ENCODE measurements at regions not wholly inside any gene's neighbourhood (a gene's known extent, or its start where the extent isn't known, plus 50 kb on each side); places are given as distances from the start of the nearest gene placed in this dataset.

GRCh38 chr13:74647211-74647610 lies 513.0 kb upstream of the KLF12 start:
- Mint-ChIP-seq H3K36me3 (no peaks in the 10 kb centered on the region), H3K9me3 (no peaks in the 10 kb centered on the region), H3K27ac (no peak overlapping the region), H3K4me1 (peaks cover 11% of the 10 kb centered on the region), H3K4me3 (no peak overlapping the region), H3K27me3 (ENCODE audit: low read depth) (no peaks in the 10 kb centered on the region)
- DNase-seq (ENCODE audit: low spot score in 2 of 2, unreplicated experiment in 2 of 2): no peak
- TF ChIP-seq CTCF (IDR thresholded peaks at IDR 0.05; ENCODE audit: unreplicated experiment): no peak

GRCh38 chr13:74646091-74646490 lies 511.9 kb upstream of the KLF12 start:
- Mint-ChIP-seq H3K27ac (no peak overlapping the region), H3K4me1 (peaks cover 6% of the 10 kb centered on the region), H3K4me3 (no peak overlapping the region), H3K27me3 (ENCODE audit: low read depth) (no peaks in the 10 kb centered on the region), H3K36me3 (no peaks in the 10 kb centered on the region), H3K9me3 (no peaks in the 10 kb centered on the region)
- DNase-seq (ENCODE audit: low spot score in 2 of 2, unreplicated experiment in 2 of 2): no peak
- no peak for TF ChIP-seq CTCF (IDR thresholded peaks at IDR 0.05; ENCODE audit: unreplicated experiment)

- Mint-ChIP-seq H3K4me1 (peaks cover under 1% of the 10 kb centered on the region), H3K27ac (no peak overlapping the region), H3K9me3 (no peaks in the 10 kb centered on the region), H3K4me3 (no peak overlapping the region), H3K27me3 (ENCODE audit: low read depth) (no peaks in the 10 kb centered on the region), H3K36me3 (no peaks in the 10 kb centered on the region)
- TF ChIP-seq CTCF (IDR thresholded peaks at IDR 0.05; ENCODE audit: unreplicated experiment): no peak
- DNase-seq (ENCODE audit: low spot score in 2 of 2, unreplicated experiment in 2 of 2): no peak
Observed at GRCh38 chr13:74645586-74645985, 511.4 kb upstream of the KLF12 start.

GRCh38 chr13:74644229-74644628 lies 510.0 kb upstream of the KLF12 start:
- no peak for TF ChIP-seq CTCF (IDR thresholded peaks at IDR 0.05; ENCODE audit: unreplicated experiment)
- Mint-ChIP-seq H3K4me1 (no peaks in the 10 kb centered on the region), H3K4me3 (no peak overlapping the region), H3K9me3 (no peaks in the 10 kb centered on the region), H3K27ac (no peak overlapping the region), H3K36me3 (no peaks in the 10 kb centered on the region), H3K27me3 (ENCODE audit: low read depth) (no peaks in the 10 kb centered on the region)
- DNase-seq (ENCODE audit: low spot score in 2 of 2, unreplicated experiment in 2 of 2): no peak

- H3K4me3 Mint-ChIP-seq: no peak overlapping the region
- no peak overlapping the region for H3K27ac Mint-ChIP-seq
- no peaks in the 10 kb centered on the region for H3K36me3 Mint-ChIP-seq
- DNase-seq (ENCODE audit: low spot score in 2 of 2, unreplicated experiment in 2 of 2): no peak
- no peak for TF ChIP-seq CTCF (IDR thresholded peaks at IDR 0.05; ENCODE audit: unreplicated experiment)
- no peaks in the 10 kb centered on the region for H3K27me3 Mint-ChIP-seq (ENCODE audit: low read depth)
- H3K9me3 Mint-ChIP-seq: no peaks in the 10 kb centered on the region
- H3K4me1 Mint-ChIP-seq: no peaks in the 10 kb centered on the region
Observed at GRCh38 chr13:74641586-74641985, 507.4 kb upstream of the KLF12 start.

GRCh38 chr13:74633734-74634133 lies 499.5 kb upstream of the KLF12 start:
- Mint-ChIP-seq H3K27me3 (ENCODE audit: low read depth) (no peaks in the 10 kb centered on the region), H3K27ac (no peak overlapping the region), H3K9me3 (no peaks in the 10 kb centered on the region), H3K4me1 (no peaks in the 10 kb centered on the region), H3K4me3 (no peak overlapping the region), H3K36me3 (no peaks in the 10 kb centered on the region)
- TF ChIP-seq CTCF (IDR thresholded peaks at IDR 0.05; ENCODE audit: unreplicated experiment): no peak
- DNase-seq (ENCODE audit: low spot score in 2 of 2, unreplicated experiment in 2 of 2): no peak
